HL-60 (cell line): ENCODE measurements at regions not wholly inside any gene's neighbourhood (a gene's known extent, or its start where the extent isn't known, plus 50 kb on each side); places are given as distances from the start of the nearest gene placed in this dataset.

ENCODE experiments used
- CTCF ChIP-seq: IDR thresholded peaks from one replicate; pipeline ENCODE4 v1.5.1; 2011; ENCODE audit warnings: low read length, control low read depth, inconsistent platforms; ENCODE audit not compliant: insufficient read depth
- POLR2AphosphoS5 ChIP-seq: IDR thresholded peaks from 2 replicates; pipeline ENCODE4 v1.6.1; 2012; ENCODE audit warnings: low read depth
- REST ChIP-seq: IDR thresholded peaks from 2 replicates; pipeline ENCODE4 v1.6.1; 2012; ENCODE audit warnings: low read depth; ENCODE audit not compliant: insufficient replicate concordance

GRCh38 chr4:159682996-159683395 is 580.1 kb downstream of the RAPGEF2 start:
- TF ChIP-seq CTCF = no peak
- no peak for TF ChIP-seq POLR2AphosphoS5
- TF ChIP-seq REST = no peak
